AG08396 (cell line): ENCODE measurements at regions not wholly inside any gene's neighbourhood (a gene's known extent, or its start where the extent isn't known, plus 50 kb on each side); places are given as distances from the start of the nearest gene placed in this dataset.
"Not testable (repeated sequence)": the region's sequence is repeated elsewhere in the genome, so short reads cannot be mapped to it uniquely, and the experiment has no call there.

Source experiments
- DNase-seq: peaks from one replicate; pipeline ENCODE4 v3.0.0; 2012; ENCODE audit warnings: low spot score, mixed read lengths

DNA sequence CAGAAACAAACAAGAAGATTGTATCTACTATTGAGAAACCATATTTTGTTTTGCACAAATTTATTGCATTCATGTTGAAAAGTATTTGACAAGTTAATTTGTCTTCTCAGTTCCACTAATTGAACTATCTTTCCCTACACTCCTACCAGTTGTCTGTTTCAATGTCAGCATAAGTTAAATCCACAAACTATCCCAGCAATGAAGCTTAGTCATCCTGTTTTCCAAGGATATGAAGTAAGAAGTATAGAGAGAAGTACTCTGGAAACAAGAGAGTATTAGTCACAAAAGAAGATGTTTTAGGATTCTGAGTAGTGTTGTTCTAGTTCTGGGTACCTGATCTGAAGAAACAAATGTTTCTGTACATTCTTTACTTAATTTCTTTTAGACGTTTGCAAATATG lies 261.6 kb upstream of the ZNF804A start:
- no peak for DNase-seq

DNA sequence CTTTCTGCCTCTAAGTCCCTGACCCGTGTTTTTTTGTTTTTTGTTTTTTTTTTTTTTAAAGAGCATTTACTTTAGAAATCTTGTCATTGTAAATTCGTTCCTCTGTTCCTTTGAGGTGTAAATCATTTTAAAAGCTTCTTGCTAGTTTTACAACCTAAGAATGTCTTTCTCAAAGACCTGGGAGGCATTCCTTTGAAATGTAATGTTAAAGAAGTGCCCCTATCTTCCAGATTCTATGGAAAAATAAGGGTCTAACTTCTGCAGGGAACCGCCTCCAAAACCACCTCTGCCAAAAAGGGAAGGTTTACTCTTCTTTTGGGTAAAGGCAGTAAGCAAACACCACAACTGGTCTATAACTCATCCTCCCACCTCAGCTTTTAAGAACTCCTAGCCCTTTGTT lies 259.6 kb upstream of the ZNF804A start:
- no peak for DNase-seq

DNA sequence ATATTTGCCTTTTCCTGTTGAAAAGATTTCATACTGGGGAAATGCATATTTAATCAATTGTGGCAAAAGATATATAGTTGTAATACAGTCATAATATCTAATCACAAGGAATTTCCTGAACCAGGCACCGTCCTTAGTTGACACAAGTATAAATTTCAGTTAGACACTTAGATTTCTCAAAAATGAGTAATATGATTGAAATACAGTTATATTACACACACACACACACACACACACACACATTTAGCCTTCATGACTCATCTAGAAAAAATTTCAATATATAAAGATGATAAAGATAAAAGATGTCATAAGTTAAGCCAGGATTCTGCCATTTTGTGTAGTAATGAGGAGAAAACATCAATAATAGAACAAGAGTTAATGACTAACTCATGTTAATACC lies 258.4 kb upstream of the ZNF804A start:
- DNase-seq, result no peak

DNA sequence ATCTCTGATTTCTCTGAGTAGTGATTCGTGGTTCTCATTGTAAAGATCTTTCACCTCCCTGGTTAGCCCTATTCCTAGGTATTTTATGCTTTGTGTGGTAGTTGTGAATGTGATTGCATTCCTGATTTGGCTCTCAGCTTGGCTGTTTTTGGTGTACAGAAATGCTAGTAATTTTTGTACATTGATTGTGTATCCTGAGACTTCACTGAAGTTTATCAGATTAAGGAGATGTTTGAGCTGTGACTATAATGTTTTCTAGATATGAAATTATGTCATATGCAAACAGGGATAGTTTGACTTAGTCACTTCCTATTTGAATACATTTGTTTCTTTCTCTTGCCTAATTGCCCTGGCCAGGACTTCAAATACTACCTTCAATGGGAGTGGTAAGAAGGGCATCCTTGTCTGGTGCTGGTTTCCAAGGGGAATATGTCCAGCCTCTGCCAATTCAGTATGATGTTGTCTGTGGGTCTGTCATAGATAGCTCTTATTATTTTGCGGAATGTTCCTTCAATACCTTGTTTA lies 251.9 kb upstream of the ZNF804A start:
- DNase-seq, result no peak

DNA sequence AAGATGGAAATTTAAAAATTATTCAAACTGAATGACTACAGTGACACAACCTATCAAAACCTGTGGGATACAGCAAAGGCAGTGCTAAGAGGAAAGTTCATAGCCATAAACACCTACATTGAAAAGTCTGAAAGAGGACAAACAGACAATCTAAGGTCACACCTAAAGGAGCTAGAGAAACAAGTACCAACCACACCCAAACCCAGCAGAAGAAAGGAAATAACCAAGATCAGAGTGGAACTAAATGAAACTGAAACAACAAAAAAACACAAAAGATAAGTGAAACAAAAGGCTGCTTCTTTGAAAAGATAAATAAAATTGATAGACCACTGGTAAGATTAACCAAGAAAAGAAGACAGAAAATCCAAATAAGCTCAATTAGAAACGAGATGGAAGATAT lies 247.2 kb upstream of the ZNF804A start:
- no peak for DNase-seq

DNA sequence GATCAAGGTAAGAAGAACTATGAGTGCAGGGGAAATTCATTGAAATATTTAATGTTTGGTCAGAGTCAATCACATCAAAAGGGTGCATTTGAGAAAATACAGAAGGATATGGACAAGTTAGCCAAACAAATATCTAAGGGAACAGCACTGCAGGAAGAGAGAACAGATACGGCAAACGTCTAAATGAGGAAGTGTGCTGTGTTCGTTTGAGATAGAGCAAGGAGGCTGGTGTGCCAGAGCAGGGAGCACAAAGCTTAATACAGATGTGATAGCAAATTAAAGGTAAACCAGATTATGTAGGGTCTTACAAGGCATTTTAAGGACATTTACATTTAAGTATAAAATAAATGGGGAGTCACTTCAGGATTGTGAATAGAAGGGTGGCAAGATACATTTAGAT lies 241.3 kb upstream of the ZNF804A start:
- DNase-seq, result no peak

DNA sequence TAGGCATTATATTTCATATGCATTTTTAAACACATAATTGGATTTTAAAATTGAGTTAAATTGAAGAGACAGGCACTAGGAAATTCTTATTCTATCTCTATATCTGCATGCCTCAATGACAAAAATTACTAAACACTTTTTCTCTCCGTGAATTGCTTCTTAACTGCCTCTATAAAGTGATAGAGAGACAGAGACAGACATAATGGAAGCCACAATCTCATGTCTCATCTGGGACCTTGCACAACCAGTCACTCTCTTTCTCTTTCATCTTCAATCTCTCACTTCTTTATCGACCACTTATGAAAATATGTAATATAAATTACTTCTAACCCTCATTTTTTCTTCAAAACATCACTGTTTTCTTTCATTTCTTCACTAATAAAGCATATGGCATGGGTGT lies 238.9 kb upstream of the ZNF804A start:
- no peak for DNase-seq

DNA sequence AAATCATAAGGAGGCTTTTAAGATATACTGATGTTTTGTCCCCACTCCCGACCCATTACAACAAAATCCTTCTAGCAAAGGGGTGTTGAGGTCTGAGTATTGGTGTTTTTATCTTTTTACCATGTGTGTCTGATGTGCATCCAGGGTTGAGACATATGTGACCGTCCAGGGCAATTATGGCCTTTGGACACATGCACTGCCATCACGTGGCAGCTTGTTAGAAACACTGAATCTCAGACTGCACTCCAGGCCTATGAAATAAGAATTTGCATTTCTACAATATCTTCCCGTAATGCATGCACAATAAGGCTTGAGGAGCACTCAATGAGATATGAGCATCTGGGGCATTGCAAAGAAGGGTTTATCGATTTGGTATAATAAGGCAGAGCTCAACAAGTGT lies 235.1 kb upstream of the ZNF804A start:
- DNase-seq, result no peak

DNA sequence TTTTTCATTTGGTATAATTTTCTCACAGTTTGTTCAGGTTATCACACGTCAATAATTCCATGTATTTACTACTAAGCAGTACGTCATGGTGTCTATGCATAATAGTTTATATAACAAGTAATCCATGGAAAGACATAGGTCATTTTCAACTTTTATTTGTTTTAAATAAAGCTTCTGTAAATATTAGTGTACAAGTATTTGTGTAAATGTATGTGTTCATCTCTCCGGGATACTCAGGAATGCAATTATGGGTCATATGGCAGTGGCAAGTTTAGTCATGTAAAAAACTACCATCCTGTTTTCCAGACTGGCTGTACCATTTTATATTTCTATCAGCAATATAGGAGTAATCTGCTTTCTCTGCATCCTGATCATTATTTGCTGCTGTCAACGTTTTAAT lies 231.1 kb upstream of the ZNF804A start:
- DNase-seq, result no peak

DNA sequence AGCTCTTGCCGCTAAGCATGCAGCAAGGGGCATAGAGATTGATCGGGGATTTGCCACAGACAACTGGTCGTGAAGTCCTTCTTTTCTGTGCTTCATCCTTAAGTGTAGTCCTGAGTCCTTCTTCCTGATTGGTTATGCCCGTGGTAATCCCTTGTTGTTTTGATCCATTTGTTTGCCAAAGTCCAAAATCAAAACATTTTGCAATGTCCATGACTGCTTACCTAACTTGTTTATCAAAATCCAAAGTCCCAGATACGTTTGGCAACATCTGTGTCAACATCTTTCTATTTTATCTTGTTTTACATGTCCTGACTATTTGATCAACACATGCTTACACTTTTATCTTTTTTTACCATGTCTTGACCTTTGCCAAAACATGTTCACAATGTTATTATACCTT lies 229.0 kb upstream of the ZNF804A start:
- DNase-seq, result no peak

DNA sequence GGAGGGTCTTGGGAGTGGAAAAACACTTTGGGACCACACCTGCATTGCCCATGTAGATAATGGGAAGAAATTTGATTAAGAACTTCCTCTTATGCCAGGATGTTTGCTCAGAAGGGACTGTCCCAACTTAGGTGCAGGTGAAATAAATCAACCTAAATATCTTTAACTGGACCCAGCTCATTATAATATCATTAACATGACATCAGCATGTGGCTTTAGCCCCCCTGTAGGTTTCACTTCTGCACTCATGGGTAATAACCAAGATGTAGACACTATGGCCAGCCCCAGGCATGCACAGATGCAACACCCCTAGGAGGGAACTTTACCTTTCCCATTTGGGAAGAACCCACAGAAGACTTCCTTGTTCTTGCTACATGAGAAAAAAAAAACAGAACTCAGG lies 227.4 kb upstream of the ZNF804A start:
- DNase-seq, result no peak

DNA sequence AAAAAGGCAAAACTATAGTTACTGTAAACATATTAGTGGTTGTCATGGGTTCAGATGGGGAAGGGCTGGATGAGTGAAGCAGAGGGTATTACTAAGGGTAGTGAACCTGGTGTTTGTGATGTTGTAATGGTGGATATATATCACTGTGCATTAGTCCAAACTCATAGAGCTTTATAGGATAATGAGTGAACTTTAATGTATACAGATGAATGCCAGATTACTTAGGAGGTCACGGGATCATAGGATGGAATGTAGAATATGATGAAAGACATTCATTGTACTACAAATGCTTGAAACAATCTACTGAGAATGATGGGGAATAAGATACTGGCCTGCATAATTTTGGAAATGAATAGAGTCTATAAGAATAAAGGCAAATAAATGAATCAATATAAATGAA lies 226.7 kb upstream of the ZNF804A start:
- DNase-seq, result no peak

DNA sequence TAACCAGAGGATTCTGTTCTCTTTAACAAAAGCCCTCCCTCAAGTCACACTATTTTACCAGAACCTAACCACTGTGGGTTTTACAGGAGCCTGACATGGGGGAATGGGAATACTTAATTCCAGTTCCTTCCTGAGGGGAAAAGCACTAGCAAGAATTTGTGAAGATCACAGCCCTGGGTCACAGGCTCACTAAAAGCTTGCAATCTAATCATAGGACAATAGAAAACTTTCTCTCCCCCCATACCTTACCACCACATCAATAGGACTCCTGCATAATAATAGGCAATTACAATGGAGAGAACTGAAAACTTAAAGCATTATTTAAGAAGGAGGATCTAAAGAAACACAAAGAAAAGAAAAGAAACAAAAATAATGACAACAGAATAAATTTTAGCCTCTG lies 225.8 kb upstream of the ZNF804A start:
- no peak for DNase-seq

DNA sequence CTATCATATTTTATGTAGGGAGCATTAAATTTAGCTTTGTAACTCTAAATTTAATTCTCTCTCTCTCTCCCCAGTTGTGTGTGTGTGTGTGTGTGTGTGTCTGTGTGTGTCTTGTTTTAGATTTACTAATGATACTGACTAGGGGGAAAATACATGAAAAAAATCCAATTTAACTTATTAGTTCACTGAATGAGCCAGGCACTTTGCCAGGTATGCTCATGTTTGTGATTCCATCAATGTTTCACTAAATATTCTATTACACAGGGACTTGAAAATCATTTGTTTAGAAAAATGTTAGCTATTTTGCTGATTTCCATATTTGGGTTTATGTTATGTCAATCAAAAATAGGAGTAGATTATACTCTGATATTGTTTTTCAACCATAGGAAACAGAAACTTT lies 203.7 kb upstream of the ZNF804A start:
- no peak for DNase-seq

DNA sequence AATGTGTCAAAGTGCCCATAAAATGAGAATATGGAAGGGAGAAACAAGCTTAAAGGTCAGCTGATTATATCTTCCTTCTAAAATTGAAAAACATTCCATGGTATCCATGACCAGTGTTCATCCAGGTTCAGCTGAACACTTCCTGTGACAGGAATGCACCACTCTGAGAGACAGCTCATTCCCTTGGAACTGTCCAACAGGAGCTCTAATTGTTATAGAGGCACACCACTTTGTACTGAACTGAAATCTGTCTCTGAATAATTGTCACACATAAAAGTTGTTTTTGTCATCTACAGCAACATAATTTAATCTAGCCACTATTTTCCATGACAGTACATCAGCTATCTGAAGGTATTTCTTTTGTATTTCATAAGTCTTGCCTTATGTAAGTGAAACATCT lies 195.9 kb upstream of the ZNF804A start:
- no peak for DNase-seq

DNA sequence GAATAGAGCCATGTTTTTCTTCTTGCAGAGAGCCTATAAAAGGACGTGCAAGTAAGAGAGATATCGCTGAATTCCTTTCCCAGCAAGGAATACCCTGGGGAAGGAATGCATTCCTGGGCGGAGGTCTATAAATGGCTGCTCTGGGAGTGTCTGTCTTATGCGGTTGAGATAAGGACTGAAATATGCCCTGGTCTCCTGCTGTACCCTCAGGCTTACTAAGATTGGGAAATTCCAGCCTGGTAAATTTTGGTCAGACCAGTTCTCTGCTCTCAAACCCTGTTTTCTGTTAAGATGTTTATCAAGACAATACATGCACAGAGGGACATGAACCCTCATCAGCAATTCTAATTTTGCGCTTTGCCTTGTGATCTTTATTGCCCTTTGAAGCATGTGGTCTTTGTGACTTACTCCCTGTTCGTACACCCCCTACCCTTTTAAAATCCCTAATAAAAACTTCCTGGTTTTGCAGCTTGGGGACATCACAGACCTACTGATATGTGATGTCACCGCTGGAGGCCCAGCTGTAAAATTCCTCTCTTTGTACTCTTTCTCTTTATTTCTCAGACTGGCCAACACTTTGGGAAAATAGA lies 191.2 kb upstream of the ZNF804A start:
- DNase-seq, result not testable (repeated sequence)

DNA sequence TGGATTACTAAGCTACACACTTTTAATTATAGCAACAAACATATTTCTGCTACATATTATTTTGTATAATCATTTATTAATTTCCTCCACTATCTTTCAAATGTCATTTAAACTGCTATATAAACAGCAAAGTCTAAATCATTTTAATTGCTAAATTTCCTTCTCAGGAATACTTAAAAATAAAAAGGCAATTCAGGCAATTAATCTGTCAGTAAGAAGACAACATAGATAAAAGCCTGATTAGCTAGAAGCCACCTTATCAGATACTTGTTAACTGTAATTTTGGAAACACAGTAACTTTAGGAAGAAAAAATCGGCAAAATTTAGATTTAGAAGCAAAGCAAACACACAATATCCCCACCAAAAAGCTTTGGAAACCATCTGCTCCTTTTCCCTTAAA lies 188.2 kb upstream of the ZNF804A start:
- no peak for DNase-seq

DNA sequence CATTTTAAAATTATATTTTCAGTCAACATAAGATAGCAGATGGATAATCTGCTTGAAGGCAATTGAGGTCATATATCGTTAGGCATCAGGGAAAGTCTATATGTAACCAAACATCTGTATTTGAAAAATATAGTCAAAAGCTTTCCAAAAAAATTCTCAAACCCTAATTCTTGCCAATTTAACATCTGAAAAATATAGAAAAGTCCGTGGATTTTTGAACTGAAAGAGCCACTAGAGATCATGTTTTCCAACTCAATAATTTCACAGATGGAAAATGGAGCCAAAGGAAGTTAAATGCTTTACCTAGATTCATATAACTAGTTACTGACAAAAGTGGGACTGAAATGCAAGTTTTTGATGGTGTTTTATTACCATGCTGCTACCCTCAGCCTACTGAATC lies 185.1 kb upstream of the ZNF804A start:
- DNase-seq, result no peak

DNA sequence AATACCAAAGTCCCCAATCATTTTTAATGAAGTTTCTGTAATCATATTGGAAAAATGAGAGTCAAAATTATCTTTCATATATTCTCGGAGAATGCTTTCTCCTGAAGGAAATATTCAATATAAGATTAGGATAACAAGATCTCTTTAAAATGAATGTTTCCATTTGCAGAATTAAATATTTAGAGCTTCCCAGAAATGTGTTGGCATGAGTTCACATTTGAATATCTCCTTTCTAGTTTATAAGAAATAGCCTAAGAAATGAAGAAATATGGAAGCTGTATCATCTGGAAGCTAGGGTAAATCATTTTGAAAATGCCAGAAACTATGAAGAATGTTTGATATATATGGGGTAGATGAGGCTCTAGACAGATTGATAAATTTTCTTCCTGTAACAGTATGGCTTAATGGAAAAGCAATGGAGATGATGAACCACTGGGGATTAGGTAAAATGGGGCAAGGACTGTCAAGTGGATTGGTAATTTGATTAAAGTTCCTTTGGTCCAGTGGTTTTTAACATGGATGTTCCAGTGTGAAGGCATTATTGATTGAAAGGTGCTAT lies 184.6 kb upstream of the ZNF804A start:
- DNase-seq, result no peak

DNA sequence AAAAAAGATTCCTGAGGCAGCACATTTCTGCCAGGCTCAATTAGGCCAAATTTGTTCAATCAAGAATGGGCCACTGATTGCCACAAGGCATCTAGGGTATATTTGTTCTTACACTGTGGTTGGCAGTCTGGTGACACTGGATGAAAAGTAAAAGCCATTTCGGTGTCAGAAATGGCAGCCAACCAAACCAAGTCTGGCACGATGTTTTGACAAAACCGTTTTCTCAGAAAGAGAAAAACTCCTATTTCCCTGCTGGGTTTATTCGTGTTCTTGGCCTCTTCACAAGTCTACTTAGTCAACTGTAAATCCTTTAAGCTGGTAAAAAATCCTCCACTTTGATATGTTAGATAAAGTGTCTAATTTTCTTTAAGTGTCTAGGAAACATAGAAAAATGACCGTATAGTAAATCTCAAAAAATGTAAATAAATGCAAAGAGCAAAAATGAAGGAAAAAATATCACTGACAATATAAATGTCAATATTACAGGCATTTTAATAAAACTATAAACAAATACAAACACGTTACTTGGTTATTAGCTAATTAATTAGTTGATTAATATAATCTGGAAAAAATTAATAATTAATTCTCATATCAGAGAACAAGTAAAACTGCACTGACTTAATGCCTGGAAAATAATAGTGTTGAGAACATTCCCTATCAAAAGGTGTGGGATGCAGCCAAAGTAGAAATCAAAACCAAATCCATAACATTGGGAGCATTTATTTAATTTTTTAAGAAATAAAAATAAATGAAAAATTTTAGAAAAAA lies 182.0 kb upstream of the ZNF804A start:
- no peak for DNase-seq

DNA sequence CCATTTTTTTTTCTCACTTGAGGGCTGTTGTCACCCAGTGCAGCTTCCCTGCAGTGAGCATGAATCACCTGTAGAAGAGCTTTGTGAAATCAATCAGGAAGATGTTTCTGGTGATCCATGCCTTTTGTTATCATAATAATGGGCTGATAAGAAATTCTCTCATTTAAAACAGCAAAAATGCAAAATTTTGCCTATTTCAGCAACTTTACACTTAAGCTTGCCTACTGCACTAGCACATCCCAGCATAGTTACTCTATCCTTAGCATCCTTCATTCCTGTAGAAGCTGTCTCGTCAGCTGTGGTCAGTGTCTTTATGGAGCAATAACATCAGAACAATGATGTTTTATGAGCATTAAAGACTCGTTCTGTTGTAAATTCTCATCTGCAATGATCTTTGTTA lies 178.6 kb upstream of the ZNF804A start:
- no peak for DNase-seq

DNA sequence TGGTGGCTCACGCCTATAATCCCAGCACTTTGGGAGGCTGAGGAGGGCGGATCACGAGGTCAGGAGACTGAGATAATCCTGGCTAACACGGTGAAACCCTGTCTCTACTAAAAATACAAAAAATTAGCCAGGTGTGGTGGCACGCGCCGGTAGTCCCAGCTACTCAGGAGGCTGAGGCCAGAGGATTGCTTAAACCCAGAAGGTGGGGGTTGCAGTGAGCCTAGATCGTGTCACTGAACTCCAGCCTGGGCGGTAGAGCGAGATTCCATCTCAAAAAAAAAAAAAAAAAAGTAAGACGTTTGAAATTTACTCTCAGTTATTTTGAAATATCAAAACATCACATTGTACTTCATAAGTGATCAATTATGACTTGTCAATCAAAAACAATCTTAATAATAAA lies 176.9 kb upstream of the ZNF804A start:
- not testable (repeated sequence) for DNase-seq

DNA sequence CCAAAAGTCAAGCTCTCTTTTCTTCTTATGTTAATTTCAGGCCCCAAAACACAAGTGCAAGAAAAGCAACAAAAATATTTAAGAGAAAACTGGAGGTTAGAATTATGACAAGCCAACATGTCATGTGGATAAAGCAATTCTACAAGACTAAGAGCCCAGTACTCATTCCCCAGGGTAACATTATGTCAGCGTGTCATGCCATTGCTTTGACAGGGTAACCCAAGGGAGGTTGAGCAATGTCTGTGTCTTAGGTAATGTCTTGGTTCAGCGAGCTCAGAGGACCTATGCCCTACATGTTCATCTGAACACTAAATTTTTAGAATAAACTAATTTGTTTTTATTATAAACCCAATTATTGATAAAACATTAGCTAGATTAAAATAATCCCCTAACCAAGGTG lies 173.2 kb upstream of the ZNF804A start:
- no peak for DNase-seq

DNA sequence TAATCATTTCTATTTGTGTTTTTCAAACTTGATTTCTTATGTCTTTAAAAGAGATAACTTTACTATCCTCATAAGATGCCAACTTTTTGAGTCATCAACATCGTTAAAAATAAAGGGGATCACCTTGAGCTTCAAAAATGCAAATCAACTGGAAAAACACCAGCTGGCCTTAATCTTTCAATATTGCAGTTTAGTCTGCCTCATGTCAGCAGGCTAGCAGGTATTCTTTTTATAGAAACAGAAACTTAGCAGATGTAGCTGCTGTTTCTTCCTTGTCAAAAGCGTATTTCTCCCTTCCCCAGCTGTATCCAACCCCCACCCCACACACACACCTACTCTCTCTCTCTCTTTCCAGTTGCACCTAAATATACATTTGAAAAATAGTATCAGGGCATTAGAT lies 154.1 kb upstream of the ZNF804A start:
- no peak for DNase-seq
